Activated CD4-positive, CD25-positive, alpha-beta regulatory T cell treated with anti-CD3 and anti-CD28 coated beads, Interleukin-2, amount 50 U/mL, for 16 hours (primary cell): ENCODE measurements at regions not wholly inside any gene's neighbourhood (a gene's known extent, or its start where the extent isn't known, plus 50 kb on each side); places are given as distances from the start of the nearest gene placed in this dataset.

ENCODE experiments used
- DNase-seq: peaks from one replicate; pipeline ENCODE4 v3.0.0-alpha.2; 2020; ENCODE audit warnings: low read depth, low spot score

GRCh38 chr2:3100386-3100785 is 277.2 kb downstream of the EIPR1 start:
- DNase-seq = no peak

DNA sequence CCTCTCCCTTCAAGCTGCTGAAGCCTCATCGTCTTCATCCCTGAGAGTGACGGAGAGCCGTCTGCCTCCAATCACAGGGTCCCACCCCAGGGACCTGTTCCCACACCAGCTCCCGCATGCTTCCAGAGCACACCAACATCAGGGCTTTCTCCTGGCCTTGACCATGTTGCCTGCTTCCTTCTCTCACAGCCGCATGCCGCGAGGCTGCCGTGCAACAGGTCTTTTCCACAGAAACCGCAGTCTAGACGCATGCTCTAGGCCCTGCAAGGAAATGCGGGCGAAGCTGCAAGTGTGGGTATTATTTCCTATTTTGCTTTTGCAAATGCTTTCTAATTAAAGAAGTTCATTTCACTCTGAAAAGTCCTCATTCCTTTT is 277.8 kb downstream of the EIPR1 start:
- no peak for DNase-seq

DNA sequence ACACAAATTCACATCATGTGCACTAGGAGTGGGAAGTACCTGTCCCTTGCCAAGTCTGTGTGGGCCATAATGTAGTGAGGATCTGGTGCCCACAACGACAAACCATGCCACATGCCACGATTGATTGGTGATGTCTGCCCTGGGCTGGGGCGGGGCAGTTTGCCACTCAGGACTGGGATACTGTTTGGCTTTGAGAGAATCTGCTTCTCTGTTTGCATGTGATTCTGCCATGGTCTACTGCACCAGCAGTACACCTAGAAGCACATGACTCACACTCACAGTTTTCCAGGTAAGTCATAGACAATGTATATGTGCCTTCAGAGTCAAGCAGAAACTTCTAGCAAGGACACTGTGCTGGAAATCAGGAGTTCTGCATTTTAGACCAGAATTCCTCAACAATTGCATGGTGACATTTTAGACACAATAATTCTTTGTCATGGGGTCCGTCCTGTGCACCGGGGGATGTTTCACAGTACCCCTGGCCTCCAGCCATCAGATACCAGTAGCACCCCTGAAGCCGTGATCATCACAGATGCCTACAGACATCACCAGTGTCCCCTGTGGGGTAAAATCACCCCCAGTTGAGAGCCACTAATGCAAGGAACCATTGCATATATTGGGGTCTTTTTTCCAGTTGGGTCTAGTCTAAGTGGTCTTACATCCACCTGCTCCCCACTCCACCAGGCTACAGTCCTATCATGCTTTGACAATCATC is 278.3 kb downstream of the EIPR1 start:
- no peak for DNase-seq

GRCh38 chr2:3098231-3098630 is 279.4 kb downstream of the EIPR1 start:
- DNase-seq = no peak

DNA sequence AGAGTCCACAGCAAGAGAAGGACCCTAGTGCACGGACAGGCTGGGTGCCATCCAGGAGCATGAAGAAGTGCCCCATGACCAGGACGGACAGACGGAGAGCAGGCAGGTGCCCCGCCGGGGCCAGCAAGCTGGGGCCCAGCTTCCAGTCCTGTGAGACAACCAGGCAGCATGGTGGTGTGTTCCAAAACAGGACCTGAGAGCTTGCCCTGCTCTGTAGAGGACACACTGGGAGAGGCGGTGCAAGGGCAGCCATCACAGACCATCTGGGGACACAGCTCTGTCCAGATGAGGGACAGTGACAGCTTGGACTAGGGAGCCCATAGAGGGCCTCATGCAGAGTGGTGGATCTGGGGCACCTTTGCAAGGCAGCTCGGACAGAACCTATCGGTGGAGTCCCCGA is 279.8 kb downstream of the EIPR1 start:
- no peak for DNase-seq

GRCh38 chr2:3094999-3095958 is 282.3 kb downstream of the EIPR1 start:
- DNase-seq = no peak

DNA sequence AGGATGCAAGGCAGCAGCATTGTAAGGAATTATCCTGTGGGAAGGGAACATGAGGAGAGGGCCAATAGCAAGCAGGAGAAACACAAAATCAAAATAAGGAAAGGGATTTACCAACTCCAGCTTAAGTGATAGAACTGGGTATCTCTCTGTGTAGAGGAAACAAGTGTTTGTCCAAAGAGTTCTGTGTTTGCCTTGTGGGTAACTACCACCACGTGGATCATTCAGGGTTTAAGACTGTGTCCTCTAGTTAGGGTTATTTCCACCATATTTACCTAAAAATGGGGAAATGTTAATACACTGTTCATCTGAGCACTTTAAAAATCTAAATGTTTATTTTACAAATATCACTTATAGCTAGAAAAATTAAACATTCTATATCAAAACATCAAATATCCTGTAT is 283.3 kb downstream of the EIPR1 start:
- DNase-seq = no peak

DNA sequence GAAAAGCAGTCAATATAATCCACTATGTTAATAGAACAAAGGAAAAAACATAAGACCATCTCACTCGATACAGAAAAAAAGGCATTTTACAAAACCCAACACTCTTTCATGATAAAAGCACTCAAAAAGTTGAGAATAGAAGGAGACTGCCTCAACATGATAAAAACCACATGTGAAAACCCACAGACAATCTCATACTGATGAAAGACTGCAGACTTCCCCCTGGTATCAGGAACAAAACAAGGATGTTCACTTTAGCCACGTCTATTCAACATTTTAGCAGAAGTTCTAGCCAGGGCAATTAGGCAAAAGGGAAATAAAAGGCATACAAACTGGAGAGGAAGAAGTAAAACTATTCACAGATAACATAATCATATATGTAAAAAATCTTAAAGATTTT is 285.9 kb downstream of the EIPR1 start:
- no peak for DNase-seq

- no peak for DNase-seq
Observed at GRCh38 chr2:3082705-3083104, 294.9 kb downstream of the EIPR1 start.

DNA sequence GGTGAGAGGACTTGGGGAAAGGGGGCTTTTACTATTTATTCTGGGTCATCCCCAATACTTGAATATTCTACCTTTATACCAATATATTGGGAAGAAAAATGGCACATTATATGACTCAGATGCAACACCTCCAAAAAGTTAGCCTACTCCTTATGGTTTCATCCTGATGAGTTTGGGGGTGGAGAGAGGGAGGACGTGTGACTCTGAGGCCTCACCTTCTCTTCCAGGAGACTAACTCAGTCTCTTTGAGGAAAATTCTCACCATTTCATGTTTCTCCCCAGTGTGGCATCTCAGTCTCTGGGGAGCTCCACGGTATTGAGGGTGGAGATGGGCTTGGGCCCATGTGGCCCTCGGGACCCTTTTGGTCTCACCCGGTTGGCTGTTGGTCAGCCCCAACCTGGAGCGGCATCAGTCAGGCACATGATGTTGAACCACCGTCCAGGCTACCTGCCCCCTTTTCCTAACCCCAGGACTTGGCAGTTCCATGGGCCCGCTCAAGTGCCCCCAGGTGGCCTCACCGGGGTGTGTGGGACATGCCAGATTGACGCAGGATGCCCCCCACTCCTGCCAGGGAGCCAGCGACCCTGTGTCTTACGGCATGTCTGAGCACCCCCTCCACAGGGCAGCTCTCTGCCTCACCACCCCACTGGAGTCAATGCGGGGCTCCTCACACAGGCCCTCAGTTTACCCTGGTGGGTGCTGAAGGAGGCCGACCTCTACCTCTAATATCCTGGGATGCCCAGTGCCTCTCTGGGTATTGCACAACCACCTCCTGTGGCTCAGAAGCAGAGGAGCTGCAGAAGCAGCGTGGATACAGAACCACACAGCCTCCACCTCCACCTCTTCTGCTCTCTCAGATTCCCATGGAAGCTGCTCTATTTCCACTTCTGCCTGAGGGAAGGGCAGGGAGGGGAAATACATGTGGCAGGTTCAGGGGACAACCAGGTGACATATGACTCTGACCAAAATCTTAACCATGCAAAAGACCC is 297.4 kb downstream of the EIPR1 start:
- no peak for DNase-seq

- no peak for DNase-seq
Observed at GRCh38 chr2:3079466-3079865, 298.2 kb downstream of the EIPR1 start.

- no peak for DNase-seq
Observed at GRCh38 chr2:3078684-3079083, 298.9 kb downstream of the EIPR1 start.

DNA sequence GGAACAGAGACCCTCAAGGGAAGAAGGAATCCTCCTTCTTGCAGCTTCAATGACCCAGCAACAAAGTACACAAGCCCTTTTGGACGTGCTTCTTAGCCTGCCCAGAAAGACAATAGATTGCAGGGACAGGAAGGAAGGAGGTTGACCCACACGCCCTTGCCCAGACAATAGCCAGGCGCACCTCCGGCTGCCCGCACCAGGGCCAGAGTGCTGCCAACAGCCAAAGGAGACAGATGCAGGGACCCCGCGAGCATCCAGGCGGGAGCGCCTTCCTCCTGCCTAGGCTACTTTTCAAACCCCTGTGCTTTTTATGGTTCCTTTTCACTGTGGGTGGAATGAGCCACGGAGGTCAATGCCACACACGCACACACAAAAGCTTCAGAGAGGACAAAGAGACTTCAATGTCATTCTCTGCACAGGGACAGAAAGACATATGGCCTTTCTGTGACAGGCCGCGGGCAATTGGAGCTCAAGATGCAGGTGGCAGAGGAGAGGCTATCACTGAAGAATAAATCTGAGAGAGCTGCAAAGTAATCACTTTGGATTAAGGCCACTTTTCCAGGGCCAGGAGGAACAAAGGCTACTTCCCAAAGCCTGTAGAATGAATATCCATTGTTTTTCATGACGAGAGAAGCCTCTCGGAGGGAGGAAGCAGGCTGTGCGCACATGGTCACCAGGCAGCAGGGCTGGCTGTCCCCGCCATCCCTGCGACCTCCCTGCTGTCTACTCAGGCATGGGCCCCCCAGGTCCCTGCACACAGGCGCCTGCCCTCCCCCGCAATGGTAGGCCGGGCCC is 300.6 kb downstream of the EIPR1 start:
- DNase-seq = no peak

DNA sequence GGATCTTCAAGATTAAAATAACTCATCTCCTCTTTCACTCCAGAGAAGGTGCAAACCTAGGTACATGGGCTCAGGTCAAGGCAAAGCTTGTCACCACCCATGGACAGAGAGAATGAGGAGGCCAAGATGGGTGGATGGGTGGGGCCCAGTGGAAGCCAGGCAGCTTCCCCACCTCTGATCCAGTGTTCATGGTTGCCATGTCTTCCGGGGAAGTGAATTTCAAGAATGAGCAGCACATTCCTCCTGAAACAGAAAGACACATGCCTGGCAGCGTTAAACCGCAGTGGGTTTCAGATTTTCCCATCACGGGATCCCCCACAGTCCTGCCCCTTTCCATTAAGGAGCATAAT is 301.7 kb downstream of the EIPR1 start:
- no peak for DNase-seq

GRCh38 chr2:3075316-3075990 is 302.2 kb downstream of the EIPR1 start:
- no peak for DNase-seq

DNA sequence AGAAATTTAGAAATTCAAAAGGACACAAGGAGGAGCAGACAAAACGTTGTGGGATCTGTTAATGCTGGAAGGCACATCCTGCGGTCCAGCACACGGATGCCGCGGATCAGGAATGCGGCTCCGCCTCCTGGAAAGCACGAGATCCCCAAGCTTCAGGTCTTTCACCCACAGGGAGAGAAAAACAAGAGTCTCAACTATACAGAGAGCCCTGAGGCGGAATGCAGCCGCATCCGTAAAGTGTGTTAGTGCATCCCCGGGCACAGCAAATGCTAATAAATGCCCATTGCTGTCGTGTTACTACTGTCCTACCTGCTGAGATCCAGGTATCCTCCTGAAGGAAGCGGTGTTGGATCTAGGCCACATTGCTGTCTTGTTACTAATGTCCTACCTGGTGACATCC is 303.9 kb downstream of the EIPR1 start:
- DNase-seq = no peak

- no peak for DNase-seq
Observed at GRCh38 chr2:3073041-3073595, 304.5 kb downstream of the EIPR1 start.

GRCh38 chr2:3071685-3072263 is 305.8 kb downstream of the EIPR1 start:
- DNase-seq = no peak

DNA sequence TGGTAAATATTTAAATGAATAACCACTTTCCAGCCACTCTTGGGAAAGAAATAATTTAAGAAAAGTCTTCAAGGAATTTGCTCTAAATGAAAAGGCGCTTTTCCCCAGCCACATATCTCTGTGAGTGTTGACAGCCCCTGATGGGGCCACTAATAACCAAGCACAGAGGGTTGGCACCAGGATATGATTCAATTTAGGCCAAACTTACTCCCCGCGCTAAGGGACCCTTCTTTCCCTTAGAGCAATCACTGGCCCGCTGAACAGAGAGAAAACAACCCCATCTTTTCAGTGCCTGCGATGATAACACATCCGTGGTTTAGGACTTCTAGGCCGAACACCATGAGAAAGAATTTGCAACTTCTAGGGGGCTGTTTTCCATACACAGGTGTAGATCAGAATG is 310.8 kb downstream of the EIPR1 start:
- no peak for DNase-seq

DNA sequence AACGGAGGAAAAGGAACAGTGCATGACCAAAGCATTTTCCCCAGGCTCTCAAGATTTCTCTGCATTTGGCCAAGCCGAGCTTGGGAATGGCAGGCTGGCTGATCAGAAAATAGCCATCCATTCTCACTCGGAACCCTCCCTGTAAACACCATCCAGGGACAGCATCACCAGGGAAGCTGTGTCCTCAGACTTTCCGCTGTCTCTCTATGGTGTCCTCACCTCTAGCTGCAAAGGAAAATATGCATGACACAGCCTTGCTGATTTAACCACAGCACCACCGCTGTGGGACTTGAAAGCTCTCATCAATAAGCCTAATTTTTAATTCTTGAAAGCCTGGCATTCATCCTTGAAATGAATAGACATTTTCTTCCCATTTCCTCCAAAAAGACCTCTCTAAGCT is 311.7 kb downstream of the EIPR1 start:
- no peak for DNase-seq
